SJSA1 (cell line): ENCODE measurements at regions not wholly inside any gene's neighbourhood (a gene's known extent, or its start where the extent isn't known, plus 50 kb on each side); places are given as distances from the start of the nearest gene placed in this dataset.
"Not testable (repeated sequence)": the region's sequence is repeated elsewhere in the genome, so short reads cannot be mapped to it uniquely, and the experiment has no call there.

Experiments
- DNase-seq, 2 experiments: peaks; one replicate each; pipeline ENCODE4 v3.0.0-alpha.2; 2015 to 2020; ENCODE audit warnings: low spot score in 2 of 2, low read depth in 1 of 2
- H3K27ac ChIP-seq: fragments of 250-450 bp; sonication (Bioruptor Pico); 2 replicates; pipeline ENCODE4 v1.5.1; 2020; ENCODE audit warnings: mild to moderate bottlenecking, moderate library complexity
- H3K27me3 ChIP-seq: fragments of 250-450 bp; sonication (Bioruptor Pico); replicated peaks from 2 replicates; pipeline ENCODE4 v1.5.1; 2020; ENCODE audit warnings: mild to moderate bottlenecking, moderate library complexity
- H3K36me3 ChIP-seq: fragments of 250-450 bp; sonication (Bioruptor Pico); 2 replicates; pipeline ENCODE4 v1.5.1; 2020; ENCODE audit warnings: mild to moderate bottlenecking
- H3K4me1 ChIP-seq: fragments of 250-450 bp; sonication (Bioruptor Pico); replicated peaks from 2 replicates; pipeline ENCODE4 v1.6.1; 2021; ENCODE audit warnings: mild to moderate bottlenecking
- H3K4me3 ChIP-seq: fragments of 250-450 bp; sonication (Bioruptor Pico); 2 replicates; pipeline ENCODE4 v1.5.1; 2020; ENCODE audit warnings: mild to moderate bottlenecking
- H3K9me3 ChIP-seq: fragments of 250-450 bp; sonication (Bioruptor Pico); replicated peaks from 2 replicates; pipeline ENCODE4 v1.5.1; 2020; ENCODE audit warnings: mild to moderate bottlenecking

GRCh38 chr11:87602776-87603175, 565.0 kb downstream of the TMEM135 start:
- no peaks in the 10 kb centered on the region for H3K36me3 ChIP-seq
- no peak overlapping the region for H3K27ac ChIP-seq
- no peaks in the 10 kb centered on the region for H3K4me1 ChIP-seq
- H3K9me3 ChIP-seq = no peaks in the 10 kb centered on the region
- H3K27me3 ChIP-seq = no peaks in the 10 kb centered on the region
- no peak overlapping the region for H3K4me3 ChIP-seq
- DNase-seq = no peak

GRCh38 chr11:87600938-87601337, 563.2 kb downstream of the TMEM135 start:
- Histone ChIP-seq H3K9me3 (no peaks in the 10 kb centered on the region), H3K36me3 (no peaks in the 10 kb centered on the region), H3K4me3 (no peak overlapping the region), H3K27me3 (no peaks in the 10 kb centered on the region), H3K4me1 (no peaks in the 10 kb centered on the region), H3K27ac (no peak overlapping the region)
- no peak for DNase-seq

DNA sequence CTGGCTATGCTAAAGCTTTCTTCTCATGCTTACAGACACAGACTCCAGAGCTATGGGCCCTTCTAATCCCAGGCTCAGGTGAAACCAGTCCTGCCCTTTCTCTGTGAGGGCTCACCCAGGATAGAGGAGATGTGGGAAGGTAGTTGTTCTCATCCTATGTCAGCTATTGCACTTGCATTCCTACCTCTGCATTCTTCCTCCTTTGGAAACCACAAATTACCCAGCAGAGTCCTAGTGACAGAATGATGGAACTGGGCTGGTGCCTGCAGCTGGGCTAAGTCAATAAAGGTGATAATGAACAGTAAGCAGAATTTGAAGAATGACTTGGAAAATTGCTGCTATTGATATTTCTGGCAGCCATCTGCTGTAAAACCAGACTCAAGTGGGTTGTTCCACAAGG, 560.0 kb downstream of the TMEM135 start:
- no peaks in the 10 kb centered on the region for H3K27me3 ChIP-seq
- H3K27ac ChIP-seq = no peak overlapping the region
- H3K4me3 ChIP-seq = no peak overlapping the region
- no peak for DNase-seq
- no peaks in the 10 kb centered on the region for H3K9me3 ChIP-seq
- H3K36me3 ChIP-seq = no peaks in the 10 kb centered on the region
- no peaks in the 10 kb centered on the region for H3K4me1 ChIP-seq

- Histone ChIP-seq H3K27me3 (no peaks in the 10 kb centered on the region), H3K9me3 (no peaks in the 10 kb centered on the region), H3K4me1 (no peaks in the 10 kb centered on the region), H3K27ac (no peak overlapping the region), H3K36me3 (no peaks in the 10 kb centered on the region), H3K4me3 (no peak overlapping the region)
- no peak for DNase-seq
Measured at GRCh38 chr11:87596176-87596575, 558.4 kb downstream of the TMEM135 start.

GRCh38 chr11:87589082-87589481, 551.3 kb downstream of the TMEM135 start:
- no peak for DNase-seq
- Histone ChIP-seq H3K9me3 (no peaks in the 10 kb centered on the region), H3K36me3 (no peaks in the 10 kb centered on the region), H3K27ac (no peak overlapping the region), H3K4me3 (no peak overlapping the region), H3K4me1 (no peaks in the 10 kb centered on the region), H3K27me3 (no peaks in the 10 kb centered on the region)

- H3K27me3 ChIP-seq, H3K27ac ChIP-seq, H3K4me3 ChIP-seq, H3K4me1 ChIP-seq, H3K36me3 ChIP-seq, DNase-seq, H3K9me3 ChIP-seq: not testable (repeated sequence)
Measured at GRCh38 chr11:87585613-87586012, 547.9 kb downstream of the TMEM135 start.

- no peaks in the 10 kb centered on the region for H3K27me3 ChIP-seq
- no peak overlapping the region for H3K27ac ChIP-seq
- no peaks in the 10 kb centered on the region for H3K36me3 ChIP-seq
- H3K9me3 ChIP-seq = no peaks in the 10 kb centered on the region
- H3K4me1 ChIP-seq = no peaks in the 10 kb centered on the region
- DNase-seq = no peak
- H3K4me3 ChIP-seq = no peak overlapping the region
Measured at GRCh38 chr11:87583931-87584330, 546.2 kb downstream of the TMEM135 start.

DNA sequence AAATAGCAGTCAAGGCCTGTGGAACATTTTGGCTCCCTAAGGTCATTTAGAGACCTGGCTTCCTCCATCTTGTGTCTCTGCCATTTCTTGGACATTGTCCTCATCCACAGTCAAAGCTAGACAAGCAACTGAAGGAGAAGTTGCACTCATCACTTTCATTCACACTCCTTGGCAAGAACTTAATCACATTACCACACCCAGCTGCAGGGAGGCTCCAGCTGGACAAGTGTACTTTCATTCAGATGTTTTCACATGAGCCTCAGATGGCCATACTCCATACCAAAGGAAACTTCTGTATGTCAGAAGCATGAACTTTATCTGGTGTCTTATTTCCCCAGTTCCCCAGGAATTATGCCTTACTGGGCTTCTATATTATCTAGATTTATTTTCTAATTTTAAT, 537.4 kb downstream of the TMEM135 start:
- Histone ChIP-seq H3K4me3 (no peak overlapping the region), H3K9me3 (no peaks in the 10 kb centered on the region), H3K27ac (no peak overlapping the region), H3K27me3 (no peaks in the 10 kb centered on the region), H3K36me3 (no peaks in the 10 kb centered on the region), H3K4me1 (no peaks in the 10 kb centered on the region)
- no peak for DNase-seq

DNA sequence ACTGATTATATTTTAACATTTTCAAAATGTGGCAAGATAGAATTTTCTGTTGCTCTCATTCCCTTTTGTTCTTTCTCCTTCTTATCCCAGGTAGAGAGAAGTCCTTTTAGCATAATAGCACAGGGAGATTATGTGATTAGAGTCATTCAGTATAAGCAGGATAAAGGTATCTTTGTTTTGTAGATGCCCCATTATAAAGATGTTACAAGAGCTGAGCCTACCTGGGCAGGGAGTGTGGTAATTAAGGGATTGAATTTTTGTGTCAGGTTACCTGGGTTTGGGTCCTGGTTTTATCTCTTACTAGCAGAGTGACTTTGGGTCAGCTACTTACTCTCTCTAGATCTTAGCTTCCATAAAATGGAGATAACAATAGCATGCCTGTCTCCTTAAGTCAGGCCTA, 536.5 kb downstream of the TMEM135 start:
- no peak for DNase-seq
- H3K4me1 ChIP-seq = no peaks in the 10 kb centered on the region
- no peak overlapping the region for H3K4me3 ChIP-seq
- H3K9me3 ChIP-seq = no peaks in the 10 kb centered on the region
- no peaks in the 10 kb centered on the region for H3K36me3 ChIP-seq
- H3K27ac ChIP-seq = no peak overlapping the region
- no peaks in the 10 kb centered on the region for H3K27me3 ChIP-seq

DNA sequence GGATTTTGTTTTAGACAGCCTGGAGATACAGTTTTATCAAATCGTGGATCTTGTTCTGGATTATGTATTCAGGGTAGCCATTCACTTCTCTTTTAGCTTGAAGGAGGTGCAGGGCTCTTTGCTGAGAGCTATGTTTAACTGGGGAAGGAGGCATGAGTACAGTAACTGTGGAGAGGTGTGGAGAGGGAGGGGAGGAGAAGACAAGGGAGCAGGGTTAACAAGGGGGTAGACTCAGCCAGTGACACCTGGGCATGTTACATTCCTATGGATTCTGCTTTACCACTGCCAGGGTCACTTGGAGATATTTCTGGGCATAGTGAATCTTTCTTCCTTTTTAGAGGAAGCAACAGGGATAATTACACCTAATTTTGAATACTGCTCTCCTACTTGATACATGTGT, 536.0 kb downstream of the TMEM135 start:
- Histone ChIP-seq H3K27me3 (no peaks in the 10 kb centered on the region), H3K4me3 (no peak overlapping the region), H3K9me3 (no peaks in the 10 kb centered on the region), H3K36me3 (no peaks in the 10 kb centered on the region), H3K27ac (no peak overlapping the region), H3K4me1 (no peaks in the 10 kb centered on the region)
- no peak for DNase-seq

DNA sequence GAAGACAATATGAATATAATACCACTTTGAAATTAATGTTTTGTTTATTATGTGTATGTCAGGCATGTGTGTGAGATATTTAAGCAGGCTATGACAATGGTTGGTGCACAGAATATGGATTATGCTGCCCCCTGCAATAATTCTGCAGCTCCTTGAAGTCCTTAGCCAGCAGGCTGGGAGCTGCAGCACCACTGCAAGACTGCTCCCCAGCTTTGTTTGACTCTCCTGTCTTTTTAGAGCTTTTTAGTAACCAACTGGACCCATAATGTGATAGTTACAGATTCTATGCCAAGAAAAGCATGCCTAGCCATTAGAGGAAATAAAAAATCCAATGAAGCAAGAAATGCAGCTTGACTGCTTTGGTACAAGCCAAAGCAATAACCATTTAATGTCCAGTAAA, 535.1 kb downstream of the TMEM135 start:
- Histone ChIP-seq H3K27ac (no peak overlapping the region), H3K36me3 (no peaks in the 10 kb centered on the region), H3K9me3 (no peaks in the 10 kb centered on the region), H3K4me3 (no peak overlapping the region), H3K4me1 (no peaks in the 10 kb centered on the region), H3K27me3 (no peaks in the 10 kb centered on the region)
- DNase-seq = no peak

GRCh38 chr11:87560352-87560751, 522.6 kb downstream of the TMEM135 start:
- Histone ChIP-seq H3K4me1 (no peaks in the 10 kb centered on the region), H3K27me3 (no peaks in the 10 kb centered on the region), H3K27ac (no peak overlapping the region), H3K36me3 (no peaks in the 10 kb centered on the region), H3K4me3 (no peak overlapping the region), H3K9me3 (no peaks in the 10 kb centered on the region)
- DNase-seq = no peak

DNA sequence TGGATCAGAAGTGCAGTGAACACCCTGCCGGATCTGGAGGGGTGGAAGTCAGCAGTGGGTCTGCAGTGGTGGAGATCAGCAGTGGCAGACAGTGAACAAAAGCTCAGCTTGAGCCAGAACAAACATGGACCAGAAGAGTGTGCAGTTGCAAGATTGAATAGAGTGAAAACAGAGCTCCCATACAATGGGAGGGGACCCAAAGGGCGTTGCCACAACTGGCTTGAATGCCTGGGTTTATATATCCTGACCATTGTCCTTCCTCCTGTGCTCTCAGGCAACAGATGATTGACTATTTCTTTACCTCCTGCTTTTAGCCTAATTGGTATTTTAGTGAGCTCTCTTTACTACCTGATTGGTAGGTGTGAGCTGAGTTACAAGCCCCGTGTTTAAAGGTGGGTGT, 522.1 kb downstream of the TMEM135 start:
- not testable (repeated sequence) for H3K27ac ChIP-seq, H3K9me3 ChIP-seq

GRCh38 chr11:87555101-87555500, 517.4 kb downstream of the TMEM135 start:
- H3K27me3 ChIP-seq = no peaks in the 10 kb centered on the region
- no peaks in the 10 kb centered on the region for H3K36me3 ChIP-seq
- no peaks in the 10 kb centered on the region for H3K9me3 ChIP-seq
- no peak for DNase-seq
- H3K4me1 ChIP-seq = no peaks in the 10 kb centered on the region
- no peak overlapping the region for H3K27ac ChIP-seq
- H3K4me3 ChIP-seq = no peak overlapping the region

More for the DNA sequence above, 522.1 kb downstream of the TMEM135 start:
- not testable (repeated sequence) for H3K4me3 ChIP-seq, H3K4me1 ChIP-seq, DNase-seq, H3K36me3 ChIP-seq, H3K27me3 ChIP-seq

GRCh38 chr11:87548797-87549196, 511.1 kb downstream of the TMEM135 start:
- H3K4me3 ChIP-seq = no peak overlapping the region
- H3K27me3 ChIP-seq = no peaks in the 10 kb centered on the region
- no peaks in the 10 kb centered on the region for H3K9me3 ChIP-seq
- no peaks in the 10 kb centered on the region for H3K4me1 ChIP-seq
- no peak overlapping the region for H3K27ac ChIP-seq
- no peak for DNase-seq
- no peaks in the 10 kb centered on the region for H3K36me3 ChIP-seq
